H1 (cell line): ENCODE measurements at regions not wholly inside any gene's neighbourhood (a gene's known extent, or its start where the extent isn't known, plus 50 kb on each side); places are given as distances from the start of the nearest gene placed in this dataset.

ENCODE experiments used
- CTCF ChIA-PET: fragments of 300-600 bp; sonication (Branson Sonifier 250); formaldehyde crosslinking; loops from one replicate; lab custom pipeline; 2021; ENCODE audit not compliant: partially characterized antibody; lab: Charles Lee
- POLR2A ChIA-PET: fragments of 300-600 bp; sonication (Branson Sonifier 250); formaldehyde crosslinking; loops from one replicate; lab custom pipeline; 2021; ENCODE audit warnings: inconsistent platforms; ENCODE audit not compliant: partially characterized antibody; lab: Charles Lee
- DNase-seq, 2 experiments: peaks; one replicate each; pipeline versions ENCODE4 v3.0.0 to v3.0.0-alpha.2; 2010 to 2022; ENCODE audit warnings: low spot score in 2 of 2, low read depth in 1 of 2, mixed read lengths in 1 of 2
- FAIRE-seq: peaks from 2 replicates; lab custom pipeline; 2011; peaks lifted over from hg19 to GRCh38; lab: Jason Lieb, UNC
- H2AFZ ChIP-seq: 2 replicates; pipeline ENCODE4 v1.8.1; 2012; ENCODE audit warnings: low read length, inconsistent platforms
- H2AK5ac ChIP-seq: 2 replicates; pipeline ENCODE4 v1.6.1; 2013; ENCODE audit warnings: low read depth, low read length
- H2BK120ac ChIP-seq: replicated peaks from 2 replicates; pipeline ENCODE3; 2013; ENCODE audit warnings: low read depth, low read length, inconsistent platforms
- H2BK12ac ChIP-seq: 2 replicates; pipeline ENCODE4 v1.6.1; 2013; ENCODE audit warnings: low read depth, low read length
- H2BK15ac ChIP-seq: 2 replicates; pipeline ENCODE4 v1.6.1; 2013; ENCODE audit warnings: low read length
- H2BK20ac ChIP-seq: 2 replicates; pipeline ENCODE4 v1.6.1; 2013; ENCODE audit warnings: low read length
- H2BK5ac ChIP-seq: 2 replicates; pipeline ENCODE4 v1.6.1; 2013; ENCODE audit warnings: low read depth, low read length
- H3K14ac ChIP-seq: 2 replicates; pipeline ENCODE4 v1.6.1; 2013; ENCODE audit warnings: inconsistent platforms; ENCODE audit not compliant: insufficient read length
- H3K18ac ChIP-seq: 2 replicates; pipeline ENCODE4 v1.6.1; 2013; ENCODE audit warnings: low read length; ENCODE audit errors: extremely low read depth
- H3K23ac ChIP-seq: 2 replicates; pipeline ENCODE4 v1.6.1; 2013; ENCODE audit warnings: inconsistent platforms; ENCODE audit not compliant: insufficient read length
- H3K23me2 ChIP-seq: 2 replicates; pipeline ENCODE4 v1.6.1; 2013; ENCODE audit warnings: low read depth, low read length
- H3K27ac ChIP-seq: 2 replicates; pipeline ENCODE4 v1.6.1; 2011; ENCODE audit warnings: low read depth, low read length, inconsistent platforms
- H3K27me3 ChIP-seq, 4 experiments: replicated peaks in 1 of 4; 1 replicate in 1 of 4; 2 replicates in 3 of 4; pipeline versions ENCODE4 v1.6.1 to v1.8.1; 2011 to 2013; ENCODE audit warnings: low read length in 3 of 4, mild to moderate bottlenecking in 3 of 4, inconsistent platforms in 2 of 4, mixed read lengths in 2 of 4, moderate library complexity in 1 of 4; ENCODE audit not compliant: control insufficient read depth in 3 of 4, insufficient read depth in 3 of 4; ENCODE audit errors: extremely low read depth in 1 of 4
- H3K36me3 ChIP-seq, 4 experiments: 2 replicates each; pipeline versions ENCODE4 v1.6.1 to v1.8.1; 2011 to 2013; ENCODE audit warnings: mild to moderate bottlenecking in 4 of 4, low read length in 3 of 4, moderate library complexity in 2 of 4, control low read depth in 1 of 4, inconsistent platforms in 1 of 4; ENCODE audit not compliant: insufficient read depth in 4 of 4, control insufficient read depth in 2 of 4
- H3K4ac ChIP-seq: replicated peaks from 2 replicates; pipeline ENCODE3; 2013; ENCODE audit warnings: low read length, low read depth, mixed read lengths, inconsistent platforms; ENCODE audit not compliant: insufficient read length
- H3K4me1 ChIP-seq, 4 experiments: replicated peaks in 1 of 4; 1 replicate in 1 of 4; 2 replicates in 3 of 4; pipeline versions ENCODE4 v1.6.1 to v1.8.1; 2011 to 2013; ENCODE audit warnings: low read length in 3 of 4, inconsistent platforms in 2 of 4, mixed read lengths in 1 of 4; ENCODE audit not compliant: insufficient read depth in 4 of 4, control insufficient read depth in 3 of 4
- H3K4me2 ChIP-seq, 2 experiments: 2 replicates each; pipeline versions ENCODE4 v1.6.1 to v1.8.1; 2011 to 2013; ENCODE audit warnings: low read depth in 2 of 2, low read length in 2 of 2, control low read depth in 1 of 2, inconsistent platforms in 1 of 2, mild to moderate bottlenecking in 1 of 2; ENCODE audit not compliant: insufficient read depth in 1 of 2
- H3K4me3 ChIP-seq, 4 experiments: fragments of 200-600, 300-600 bp in 1 of 4; sonication (generic), shearing (Covaris generic), sonication (Bioruptor Twin) in 1 of 4; 2 replicates each; pipeline versions ENCODE4 v1.5.1 to v1.8.1; 2011 to 2016; ENCODE audit warnings: low read length in 4 of 4, low read depth in 3 of 4, control low read depth in 2 of 4, inconsistent platforms in 2 of 4, mild to moderate bottlenecking in 2 of 4, mixed read lengths in 1 of 4, moderate library complexity in 1 of 4; ENCODE audit not compliant: insufficient read depth in 2 of 4; ENCODE audit errors: extremely low read depth in 1 of 4
- H3K56ac ChIP-seq: replicated peaks from 2 replicates; pipeline ENCODE3; 2013; ENCODE audit warnings: low read depth, mild to moderate bottlenecking, mixed read lengths, low read length, inconsistent platforms; ENCODE audit not compliant: insufficient read length
- H3K79me1 ChIP-seq: 2 replicates; pipeline ENCODE4 v1.6.1; 2013; ENCODE audit warnings: low read depth, low read length, control low read depth
- H3K79me2 ChIP-seq, 2 experiments: 2 replicates each; pipeline versions ENCODE4 v1.6.1 to v1.8.1; 2012 to 2013; ENCODE audit warnings: low read length in 2 of 2, mild to moderate bottlenecking in 2 of 2, inconsistent platforms in 1 of 2; ENCODE audit not compliant: insufficient read depth in 2 of 2, control insufficient read depth in 1 of 2
- H3K9ac ChIP-seq, 4 experiments: replicated peaks in 1 of 4; 1 replicate in 1 of 4; 2 replicates in 3 of 4; pipeline versions ENCODE4 v1.6.1 to v1.8.1; 2011 to 2013; ENCODE audit warnings: low read depth in 3 of 4, low read length in 3 of 4, control low read depth in 2 of 4, mild to moderate bottlenecking in 2 of 4, moderate library complexity in 2 of 4, inconsistent platforms in 1 of 4; ENCODE audit errors: extremely low read depth in 1 of 4
- H3K9me3 ChIP-seq, 2 experiments: 2 replicates each; pipeline versions ENCODE4 v1.6.1 to v1.8.1; 2012 to 2013; ENCODE audit warnings: mild to moderate bottlenecking in 2 of 2, moderate library complexity in 2 of 2, control low read depth in 1 of 2, inconsistent platforms in 1 of 2, low read depth in 1 of 2, low read length in 1 of 2, mixed read lengths in 1 of 2; ENCODE audit not compliant: insufficient read depth in 2 of 2
- H4K20me1 ChIP-seq, 2 experiments: replicated peaks in 1 of 2; 2 replicates each; pipeline versions ENCODE3 to v1.8.1; 2011 to 2013; ENCODE audit warnings: inconsistent platforms in 2 of 2, low read length in 2 of 2, mild to moderate bottlenecking in 1 of 2; ENCODE audit not compliant: insufficient read depth in 2 of 2, control insufficient read depth in 1 of 2
- H4K5ac ChIP-seq: 2 replicates; pipeline ENCODE4 v1.6.1; 2013; ENCODE audit warnings: low read length, low read depth, mixed read lengths, inconsistent platforms; ENCODE audit not compliant: insufficient read length
- H4K8ac ChIP-seq: 2 replicates; pipeline ENCODE4 v1.8.0; 2013; ENCODE audit warnings: mild to moderate bottlenecking, moderate library complexity, low read length, inconsistent platforms; ENCODE audit not compliant: insufficient read depth; ENCODE audit errors: extremely low read depth
- H4K91ac ChIP-seq: replicated peaks from 2 replicates; pipeline ENCODE3; 2013; ENCODE audit warnings: low read length, mixed read lengths, inconsistent platforms; ENCODE audit not compliant: insufficient read length
- ATF3 ChIP-seq: IDR thresholded peaks from 2 replicates; pipeline ENCODE4 v1.6.1; 2011; ENCODE audit warnings: low read depth, mild to moderate bottlenecking, low read length; ENCODE audit not compliant: insufficient read depth
- BRCA1 ChIP-seq: IDR thresholded peaks from 2 replicates; pipeline ENCODE4 v1.6.1; 2012; ENCODE audit warnings: low read depth, low read length, improper control_type of control experiment
- CBX8 ChIP-seq: fragments of 300-800, 300-1000 bp; sonication (generic); IDR thresholded peaks from 2 replicates; pipeline ENCODE4 v1.7.1; 2016; ENCODE audit warnings: low read depth, low read length, borderline replicate concordance
- JUN ChIP-seq: IDR thresholded peaks from 2 replicates; pipeline ENCODE4 v1.6.1; 2011; ENCODE audit warnings: low read depth, mild to moderate bottlenecking, improper control_type of control experiment, low read length
- NANOG ChIP-seq: IDR thresholded peaks from 2 replicates; pipeline ENCODE4 v1.6.1; 2011; ENCODE audit warnings: low read length, low read depth, mild to moderate bottlenecking, inconsistent platforms; ENCODE audit not compliant: insufficient read depth, poor library complexity, severe bottlenecking
- RNF2 ChIP-seq: fragments of 200-900, 300-1000 bp; sonication (generic); IDR thresholded peaks from 2 replicates; pipeline ENCODE4 v1.7.1; 2016; ENCODE audit warnings: borderline replicate concordance, low read depth, mild to moderate bottlenecking, antibody characterized with exemption, low read length; ENCODE audit not compliant: poor library complexity, severe bottlenecking; ENCODE audit errors: missing control alignments
- RXRA ChIP-seq: IDR thresholded peaks from 2 replicates; pipeline ENCODE4 v1.6.1; 2011; ENCODE audit warnings: low read depth, mild to moderate bottlenecking, low read length, moderate library complexity; ENCODE audit not compliant: insufficient read depth
- SP1 ChIP-seq: IDR thresholded peaks from 2 replicates; pipeline ENCODE4 v1.6.1; 2011; ENCODE audit warnings: low read depth, low read length
- TCF12 ChIP-seq: IDR thresholded peaks from 2 replicates; pipeline ENCODE4 v1.6.1; 2011; ENCODE audit warnings: low read depth, mild to moderate bottlenecking, low read length
- USF2 ChIP-seq: IDR thresholded peaks from 2 replicates; pipeline ENCODE4 v1.6.1; 2011; ENCODE audit warnings: low read length, improper control_type of control experiment
- YY1 ChIP-seq: IDR thresholded peaks from 2 replicates; pipeline ENCODE4 v1.6.1; 2011; ENCODE audit warnings: low read depth, mild to moderate bottlenecking, low read length
- WGBS, 2 experiments: shearing (Covaris generic) in 1 of 2; methylation state at CpG; one replicate each; pipeline versions ENCODE4 v1.1.6 to v1.1.7; 2013 to 2015; ENCODE audit warnings: low lambda C conversion rate in 2 of 2, mixed read lengths in 2 of 2, inconsistent platforms in 1 of 2, low coverage in 1 of 2, missing lambda C conversion rate in 1 of 2; ENCODE audit not compliant: insufficient replicate concordance in 2 of 2, insufficient coverage in 1 of 2, insufficient read length in 1 of 2; ENCODE audit errors: extremely low coverage in 1 of 2, missing lambda C conversion rate in 1 of 2; 5-methylcytosine and 5-hydroxymethylcytosine counted together

GRCh38 chr20:48463916-48464315 is 363.9 kb downstream of the PREX1 start:
- Histone ChIP-seq H3K79me2 (no peaks in the 10 kb centered on the region), H2BK5ac (no peak overlapping the region), H4K5ac (no peak overlapping the region), H2BK15ac (no peak overlapping the region), H4K91ac (no peak overlapping the region), H2AFZ (no peak overlapping the region), H3K18ac (no peak overlapping the region), H2AK5ac (no peak overlapping the region), H4K8ac (no peak overlapping the region)
- DNase-seq = no peak
- CTCF ChIA-PET = interaction anchor here (1.0 kb wide), 1 partner anchor 61 kb away, joined by 3 read pairs; no protein-coding TSS in a partner anchor
- TF ChIP-seq SP1 (no peak), YY1 (no peak), TCF12 (no peak), JUN (no peak), RXRA (no peak), NANOG (no peak), ATF3 (no peak), CBX8 (no peak), RNF2 (no peak), USF2 (no peak), BRCA1 (no peak)
- TF ChIP-seq, all 59 proteins: peak for 0
- no peak overlapping the region for H3K27ac ChIP-seq
- H3K27me3 ChIP-seq = no peaks in the 10 kb centered on the region
- 85% methylated on average over 6 of the region's 6 CpGs; no CpG with 5 or more reads in 1 of the 2 experiments for WGBS, 2 experiments
- peaks cover 4% of the 10 kb centered on the region; the same call in 1 of the 2 replicates for H3K23me2 ChIP-seq
- no peak overlapping the region for H2BK12ac ChIP-seq
- H3K23ac ChIP-seq = no peak overlapping the region
- H3K4me1 ChIP-seq = peaks cover 4 to 13% (median 8%) of the 10 kb centered on the region in 4 experiments
- H3K36me3 ChIP-seq = no peaks in the 10 kb centered on the region
- no peak overlapping the region for H3K56ac ChIP-seq
- H3K14ac ChIP-seq = no peak overlapping the region
- H2BK120ac ChIP-seq = no peak overlapping the region
- H4K20me1 ChIP-seq = no peaks in the 10 kb centered on the region
- POLR2A ChIA-PET = no interaction called here
- H3K9me3 ChIP-seq = no peaks in the 10 kb centered on the region
- no peaks in the 10 kb centered on the region for H3K79me1 ChIP-seq
- H3K4me3 ChIP-seq = no peak overlapping the region
- no peak overlapping the region for H3K9ac ChIP-seq
- no peak overlapping the region for H2BK20ac ChIP-seq
- H3K4me2 ChIP-seq = no peak overlapping the region
- no peak overlapping the region for H3K4ac ChIP-seq
- no peak for FAIRE-seq
